PC-9 (cell line): ENCODE measurements at regions not wholly inside any gene's neighbourhood (a gene's known extent, or its start where the extent isn't known, plus 50 kb on each side); places are given as distances from the start of the nearest gene placed in this dataset.

ENCODE experiments used
- BruUV-seq: library from RNA; stranded (reverse); fragments of 400-500 nt; replicated peaks from 2 replicates; lab custom pipeline; 2021; lab: Mats Ljungman, UMichigan
- CTCF ChIA-PET: fragments of 300-600 bp; sonication (Branson Sonifier 250); formaldehyde crosslinking; loops from one replicate; lab custom pipeline; 2022; ENCODE audit warnings: antibody characterized with exemption; lab: Charles Lee
- POLR2A ChIA-PET: fragments of 300-600 bp; sonication (Branson Sonifier 250); formaldehyde crosslinking; loops from one replicate; lab custom pipeline; 2022; ENCODE audit warnings: antibody characterized with exemption; ENCODE audit not compliant: unreplicated experiment; lab: Charles Lee
- DNase-seq, 2 experiments: peaks; one replicate each; pipeline versions ENCODE4 v3.0.0 to v3.0.0-alpha.2; 2015 to 2022; ENCODE audit warnings: mixed read lengths in 1 of 2
- H2AFZ ChIP-seq: fragments of 200-600 bp; sonication (generic); 2 replicates; pipeline ENCODE4 v1.8.1; 2017; ENCODE audit warnings: antibody characterized with exemption
- H3F3A ChIP-seq: fragments of 200-600 bp; sonication (generic); 2 replicates; pipeline ENCODE4 v1.8.1; 2017; ENCODE audit warnings: antibody characterized with exemption, mild to moderate bottlenecking, low read depth; ENCODE audit not compliant: insufficient read depth
- H3K27ac ChIP-seq: fragments of 200-600 bp; sonication (generic); 2 replicates; pipeline ENCODE4 v1.6.1; 2016; ENCODE audit warnings: mixed run types
- H3K27me3 ChIP-seq: fragments of 200-600 bp; sonication (generic); 2 replicates; pipeline ENCODE4 v1.6.1; 2016; ENCODE audit warnings: low read depth, mixed run types; ENCODE audit not compliant: insufficient read depth
- H3K36me3 ChIP-seq: fragments of 200-600 bp; sonication (generic); 2 replicates; pipeline ENCODE4 v1.6.1; 2016; ENCODE audit warnings: low read depth, mixed run types
- H3K4me1 ChIP-seq: fragments of 200-600 bp; sonication (generic); replicated peaks from 2 replicates; pipeline ENCODE4 v1.6.1; 2016; ENCODE audit warnings: mixed run types; ENCODE audit not compliant: insufficient read depth
- H3K4me2 ChIP-seq: fragments of 200-600 bp; sonication (generic); 2 replicates; pipeline ENCODE4 v1.6.1; 2017; ENCODE audit warnings: mixed run types
- H3K4me3 ChIP-seq: fragments of 200-600 bp; sonication (generic); 2 replicates; pipeline ENCODE4 v1.6.1; 2016; ENCODE audit warnings: mixed run types
- H3K79me2 ChIP-seq: fragments of 200-600 bp; sonication (generic); 2 replicates; pipeline ENCODE4 v1.6.1; 2017; ENCODE audit warnings: low read depth, mixed run types
- H3K9me2 ChIP-seq: fragments of 200-600 bp; sonication (generic); 2 replicates; pipeline ENCODE4 v1.8.1; 2017; ENCODE audit warnings: mild to moderate bottlenecking; ENCODE audit not compliant: insufficient read depth
- H3K9me3 ChIP-seq: fragments of 200-600 bp; sonication (generic); 2 replicates; pipeline ENCODE4 v1.8.1; 2016; ENCODE audit warnings: low read depth; ENCODE audit not compliant: insufficient read depth
- H4K20me1 ChIP-seq: fragments of 200-600 bp; sonication (generic); 2 replicates; pipeline ENCODE4 v1.8.1; 2017; ENCODE audit not compliant: insufficient read depth
- EZH2 ChIP-seq: fragments of 200-600 bp; sonication (generic); IDR thresholded peaks from 2 replicates; pipeline ENCODE4 v1.8.0; 2017; ENCODE audit warnings: antibody characterized with exemption, low read depth
- intact Hi-C: fragments of 100-400 bp; cut with micrococcal nuclease; formaldehyde crosslinking; loops from one replicate; pipeline ENCODE4 v1.10.0; 2022; ENCODE audit not compliant: unreplicated experiment
- TF ChIP-seq, protein P1 (sequence below): fragments of 200-600 bp; sonication (generic); conservative IDR thresholded peaks from 2 replicates; pipeline ENCODE4 v1.6.1; 2017; ENCODE audit warnings: mixed run types, antibody characterized with exemption, mild to moderate bottlenecking, moderate library complexity

DNA sequence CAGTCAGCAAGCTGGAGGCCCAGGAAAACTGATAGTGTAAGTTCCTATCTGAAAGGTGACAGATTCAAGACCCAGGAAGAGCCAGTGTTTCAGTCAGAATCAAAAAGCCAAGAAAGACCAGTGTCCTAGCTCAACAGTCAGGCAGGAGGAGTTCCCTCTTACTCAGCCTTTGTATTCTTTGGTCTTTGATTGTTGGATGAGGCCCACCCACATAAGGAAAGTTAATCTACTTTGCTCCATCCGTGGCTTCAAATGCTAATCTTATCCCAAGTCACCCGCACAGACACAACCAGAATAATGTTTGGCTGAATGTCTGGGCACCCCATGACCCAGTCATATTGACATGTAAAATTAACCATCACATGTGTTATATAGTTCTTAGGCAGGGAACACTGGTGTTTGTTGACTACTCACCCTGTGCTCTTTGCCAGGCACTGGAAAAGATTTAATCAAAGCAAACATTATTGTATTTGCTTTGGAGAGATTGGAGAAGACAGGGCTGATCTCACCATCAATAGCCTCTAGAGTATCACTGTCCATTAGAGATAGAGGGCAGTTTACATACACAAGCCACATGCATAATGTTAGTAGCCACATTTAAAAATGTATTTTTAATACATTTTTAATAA is 96.3 kb upstream of the KCNN2 start:
- DNase-seq, result no peak
- Histone ChIP-seq H3K4me3 (no peak overlapping the region), H3K4me1 (no peaks in the 10 kb centered on the region), H2AFZ (no peak overlapping the region), H3K9me2 (no peaks in the 10 kb centered on the region), H3K9me3 (no peaks in the 10 kb centered on the region), H3K79me2 (no peaks in the 10 kb centered on the region), H3K27me3 (no peaks in the 10 kb centered on the region), H4K20me1 (no peaks in the 10 kb centered on the region), H3K4me2 (no peak overlapping the region), H3F3A (no peaks in the 10 kb centered on the region), H3K27ac (no peak overlapping the region), H3K36me3 (no peaks in the 10 kb centered on the region)
- ChIA-PET CTCF (no interaction called here), POLR2A (no interaction called here)
- intact Hi-C loops, result no loop called here
- no peak for TF ChIP-seq EZH2
- TF ChIP-seq, protein P1, sequence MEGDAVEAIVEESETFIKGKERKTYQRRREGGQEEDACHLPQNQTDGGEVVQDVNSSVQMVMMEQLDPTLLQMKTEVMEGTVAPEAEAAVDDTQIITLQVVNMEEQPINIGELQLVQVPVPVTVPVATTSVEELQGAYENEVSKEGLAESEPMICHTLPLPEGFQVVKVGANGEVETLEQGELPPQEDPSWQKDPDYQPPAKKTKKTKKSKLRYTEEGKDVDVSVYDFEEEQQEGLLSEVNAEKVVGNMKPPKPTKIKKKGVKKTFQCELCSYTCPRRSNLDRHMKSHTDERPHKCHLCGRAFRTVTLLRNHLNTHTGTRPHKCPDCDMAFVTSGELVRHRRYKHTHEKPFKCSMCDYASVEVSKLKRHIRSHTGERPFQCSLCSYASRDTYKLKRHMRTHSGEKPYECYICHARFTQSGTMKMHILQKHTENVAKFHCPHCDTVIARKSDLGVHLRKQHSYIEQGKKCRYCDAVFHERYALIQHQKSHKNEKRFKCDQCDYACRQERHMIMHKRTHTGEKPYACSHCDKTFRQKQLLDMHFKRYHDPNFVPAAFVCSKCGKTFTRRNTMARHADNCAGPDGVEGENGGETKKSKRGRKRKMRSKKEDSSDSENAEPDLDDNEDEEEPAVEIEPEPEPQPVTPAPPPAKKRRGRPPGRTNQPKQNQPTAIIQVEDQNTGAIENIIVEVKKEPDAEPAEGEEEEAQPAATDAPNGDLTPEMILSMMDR, result no peak
- BruUV-seq, result no TSS peak

DNA sequence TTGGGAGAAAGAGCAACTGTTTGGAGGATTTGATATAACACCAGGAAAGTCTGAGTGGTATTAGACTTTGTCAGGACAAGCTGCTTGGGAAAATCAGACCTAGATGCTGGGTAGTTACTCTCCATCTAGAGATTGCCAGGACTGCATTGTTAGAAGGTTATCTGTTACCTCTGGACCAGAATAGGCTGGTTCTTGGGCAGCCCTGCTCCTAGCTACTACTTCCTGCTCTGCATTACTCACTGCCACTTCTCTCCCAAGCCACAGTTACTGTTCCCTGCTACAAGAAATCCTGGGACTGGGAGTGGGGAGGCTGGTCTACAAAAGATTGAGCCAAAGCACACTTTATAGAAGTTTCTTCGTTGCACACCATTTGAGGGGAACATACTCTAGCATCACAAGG is 95.5 kb upstream of the KCNN2 start:
- Histone ChIP-seq H3K4me2 (no peak overlapping the region), H2AFZ (no peak overlapping the region), H3K4me1 (no peaks in the 10 kb centered on the region), H3K36me3 (no peaks in the 10 kb centered on the region), H3K4me3 (no peak overlapping the region), H3K27ac (no peak overlapping the region), H3K9me3 (no peaks in the 10 kb centered on the region), H3K9me2 (no peaks in the 10 kb centered on the region), H3K79me2 (no peaks in the 10 kb centered on the region), H3F3A (no peaks in the 10 kb centered on the region), H4K20me1 (no peaks in the 10 kb centered on the region), H3K27me3 (no peaks in the 10 kb centered on the region)
- intact Hi-C loops, result no loop called here
- POLR2A ChIA-PET, result no interaction called here
- TF ChIP-seq EZH2, result no peak
- TF ChIP-seq, protein P1, result no peak
- CTCF ChIA-PET, result no interaction called here
- BruUV-seq, result no TSS peak
- DNase-seq, result no peak

DNA sequence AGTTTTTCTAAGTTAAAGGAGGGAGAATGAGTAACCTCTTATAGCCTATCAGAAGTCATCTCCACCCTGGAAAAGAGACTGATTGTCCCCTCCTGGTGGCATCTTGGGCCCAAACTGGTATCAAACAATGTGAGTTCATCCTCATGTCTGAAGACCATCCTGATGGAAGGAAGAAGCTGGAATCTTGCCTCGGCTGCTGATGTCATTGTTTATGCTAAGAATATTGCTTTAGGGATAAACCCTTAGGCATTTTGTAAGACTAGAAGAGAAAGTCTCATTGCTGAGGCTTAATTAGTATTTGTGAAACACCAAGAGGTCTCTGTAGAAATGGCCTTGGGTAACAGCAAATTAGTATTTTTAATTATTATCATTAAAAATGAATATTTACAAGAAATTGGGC is 65.7 kb upstream of the KCNN2 start:
- Histone ChIP-seq H3K9me3 (no peaks in the 10 kb centered on the region), H3K27me3 (no peaks in the 10 kb centered on the region; the same call in 1 of the 2 replicates), H4K20me1 (no peaks in the 10 kb centered on the region), H3K4me1 (no peaks in the 10 kb centered on the region), H3K79me2 (no peaks in the 10 kb centered on the region), H2AFZ (no peak overlapping the region), H3K4me2 (no peak overlapping the region), H3K27ac (no peak overlapping the region), H3K36me3 (no peaks in the 10 kb centered on the region), H3K9me2 (no peaks in the 10 kb centered on the region), H3F3A (no peaks in the 10 kb centered on the region), H3K4me3 (no peak overlapping the region)
- intact Hi-C loops, result no loop called here
- no peak for TF ChIP-seq EZH2
- TF ChIP-seq, protein P1, result no peak
- CTCF ChIA-PET, result no interaction called here
- no peak for DNase-seq
- no TSS peak for BruUV-seq
- POLR2A ChIA-PET, result no interaction called here
